ENCODE measurements at regions not wholly inside any gene's neighbourhood (a gene's known extent, or its start where the extent isn't known, plus 50 kb on each side); places are given as distances from the start of the nearest gene placed in this dataset.

GRCh38 chr10:76644476-76644875 lies 993.1 kb downstream of the KCNMA1 start:
- POLR2A ChIA-PET, result no interaction called here
- H3K36me3 Mint-ChIP-seq, result no peaks in the 10 kb centered on the region

GRCh38 chr10:76643511-76643911 lies 994.1 kb downstream of the KCNMA1 start:
- Mint-ChIP-seq H3K9me3 (no peaks in the 10 kb centered on the region), H3K4me3 (no peak overlapping the region), H3K27me3 (no peaks in the 10 kb centered on the region), H3K36me3 (no peaks in the 10 kb centered on the region), H3K4me1 (ENCODE audit: low read depth) (no peaks in the 10 kb centered on the region), H3K27ac (no peak overlapping the region)
- intact Hi-C loops (cut with micrococcal nuclease), result no loop called here
- POLR2A ChIA-PET, result no interaction called here
- CTCF ChIA-PET, result no interaction called here
- DNase-seq, result no peak

More at GRCh38 chr10:76644476-76644875, 993.1 kb downstream of the KCNMA1 start:
- intact Hi-C loops (cut with micrococcal nuclease), result no loop called here
- H3K9me3 Mint-ChIP-seq, result no peaks in the 10 kb centered on the region
- H3K27ac Mint-ChIP-seq, result no peak overlapping the region
- H3K27me3 Mint-ChIP-seq, result no peaks in the 10 kb centered on the region
- CTCF ChIA-PET, result no interaction called here
- no peaks in the 10 kb centered on the region for H3K4me1 Mint-ChIP-seq (ENCODE audit: low read depth)
- DNase-seq, result no peak
- H3K4me3 Mint-ChIP-seq, result no peak overlapping the region

- CTCF ChIA-PET, result no interaction called here
- POLR2A ChIA-PET, result no interaction called here
- DNase-seq, result no peak
- Mint-ChIP-seq H3K27ac (no peak overlapping the region), H3K36me3 (no peaks in the 10 kb centered on the region), H3K4me3 (no peak overlapping the region), H3K4me1 (ENCODE audit: low read depth) (no peaks in the 10 kb centered on the region), H3K9me3 (no peaks in the 10 kb centered on the region), H3K27me3 (peaks cover 2% of the 10 kb centered on the region)
- intact Hi-C loops (cut with micrococcal nuclease), result no loop called here
Measured at GRCh38 chr10:76642358-76642757, 995.2 kb downstream of the KCNMA1 start.

GRCh38 chr10:76641215-76641614 lies 996.4 kb downstream of the KCNMA1 start:
- ChIA-PET CTCF (no interaction called here), POLR2A (no interaction called here)

GRCh38 chr10:76640806-76641205 lies 996.8 kb downstream of the KCNMA1 start:
- no peak overlapping the region for H3K4me3 Mint-ChIP-seq
- intact Hi-C loops (cut with micrococcal nuclease), result no loop called here
- no peak for DNase-seq
- H3K27me3 Mint-ChIP-seq, result peaks cover 2% of the 10 kb centered on the region
- H3K36me3 Mint-ChIP-seq, result no peaks in the 10 kb centered on the region
- CTCF ChIA-PET, result no interaction called here
- no peaks in the 10 kb centered on the region for H3K4me1 Mint-ChIP-seq (ENCODE audit: low read depth)
- POLR2A ChIA-PET, result no interaction called here
- H3K27ac Mint-ChIP-seq, result no peak overlapping the region
- H3K9me3 Mint-ChIP-seq, result no peaks in the 10 kb centered on the region

More at GRCh38 chr10:76641215-76641614, 996.4 kb downstream of the KCNMA1 start:
- Mint-ChIP-seq H3K4me3 (no peak overlapping the region), H3K9me3 (no peaks in the 10 kb centered on the region), H3K27ac (no peak overlapping the region), H3K36me3 (no peaks in the 10 kb centered on the region), H3K27me3 (peaks cover 2% of the 10 kb centered on the region), H3K4me1 (ENCODE audit: low read depth) (no peaks in the 10 kb centered on the region)
- intact Hi-C loops (cut with micrococcal nuclease), result no loop called here
- DNase-seq, result no peak

GRCh38 chr10:76632767-76633051 lies 1004.9 kb downstream of the KCNMA1 start:
- H3K4me1 Mint-ChIP-seq (ENCODE audit: low read depth), result no peaks in the 10 kb centered on the region
- CTCF ChIA-PET, result no interaction called here

GRCh38 chr10:76631884-76632766 lies 1005.5 kb downstream of the KCNMA1 start:
- Mint-ChIP-seq H3K36me3 (no peaks in the 10 kb centered on the region), H3K4me3 (no peak overlapping the region), H3K27ac (no peak overlapping the region), H3K4me1 (ENCODE audit: low read depth) (no peaks in the 10 kb centered on the region), H3K27me3 (no peaks in the 10 kb centered on the region), H3K9me3 (peaks cover 2% of the 10 kb centered on the region)
- DNase-seq, result no peak
- intact Hi-C loops (cut with micrococcal nuclease), result no loop called here
- POLR2A ChIA-PET, result no interaction called here
- CTCF ChIA-PET, result no interaction called here

More at GRCh38 chr10:76632767-76633051, 1004.9 kb downstream of the KCNMA1 start:
- Mint-ChIP-seq H3K9me3 (peaks cover 2% of the 10 kb centered on the region), H3K4me3 (no peak overlapping the region), H3K36me3 (no peaks in the 10 kb centered on the region), H3K27me3 (peaks cover 2% of the 10 kb centered on the region), H3K27ac (no peak overlapping the region)
- no peak for DNase-seq
- POLR2A ChIA-PET, result no interaction called here
- intact Hi-C loops (cut with micrococcal nuclease), result no loop called here

- no peak overlapping the region for H3K4me3 Mint-ChIP-seq
- POLR2A ChIA-PET, result no interaction called here
- no peak overlapping the region for H3K27ac Mint-ChIP-seq
- intact Hi-C loops (cut with micrococcal nuclease), result no loop called here
- H3K9me3 Mint-ChIP-seq, result peaks cover 2% of the 10 kb centered on the region
- H3K4me1 Mint-ChIP-seq (ENCODE audit: low read depth), result no peaks in the 10 kb centered on the region
- no peaks in the 10 kb centered on the region for H3K36me3 Mint-ChIP-seq
- no peak for DNase-seq
- H3K27me3 Mint-ChIP-seq, result no peaks in the 10 kb centered on the region
- CTCF ChIA-PET, result no interaction called here
Measured at GRCh38 chr10:76631036-76631670, 1006.5 kb downstream of the KCNMA1 start.

- intact Hi-C loops (cut with micrococcal nuclease), result no loop called here
- no peak for DNase-seq
- ChIA-PET CTCF (no interaction called here), POLR2A (no interaction called here)
- no peaks in the 10 kb centered on the region for H3K4me1 Mint-ChIP-seq (ENCODE audit: low read depth)
- H3K27me3 Mint-ChIP-seq, result no peaks in the 10 kb centered on the region
- no peaks in the 10 kb centered on the region for H3K36me3 Mint-ChIP-seq
- no peak overlapping the region for H3K4me3 Mint-ChIP-seq
- H3K9me3 Mint-ChIP-seq, result peaks cover 2% of the 10 kb centered on the region
- no peak overlapping the region for H3K27ac Mint-ChIP-seq
Measured at GRCh38 chr10:76628801-76629200, 1008.8 kb downstream of the KCNMA1 start.

GRCh38 chr10:76626386-76626785 lies 1011.2 kb downstream of the KCNMA1 start:
- CTCF ChIA-PET, result no interaction called here
- intact Hi-C loops (cut with micrococcal nuclease), result no loop called here
- DNase-seq, result no peak
- Mint-ChIP-seq H3K27ac (no peak overlapping the region), H3K27me3 (no peaks in the 10 kb centered on the region), H3K9me3 (peaks cover 6% of the 10 kb centered on the region), H3K36me3 (no peaks in the 10 kb centered on the region), H3K4me3 (no peak overlapping the region), H3K4me1 (ENCODE audit: low read depth) (no peaks in the 10 kb centered on the region)
- POLR2A ChIA-PET, result no interaction called here

GRCh38 chr10:76624470-76624869 lies 1013.1 kb downstream of the KCNMA1 start:
- H3K4me3 Mint-ChIP-seq, result no peak overlapping the region
- ChIA-PET POLR2A (no interaction called here), CTCF (interaction anchor here (1.5 kb wide), 1 partner anchor 19 kb away, joined by 3 read pairs; no protein-coding TSS in a partner anchor)
- H3K27me3 Mint-ChIP-seq, result no peaks in the 10 kb centered on the region
- H3K4me1 Mint-ChIP-seq (ENCODE audit: low read depth), result no peaks in the 10 kb centered on the region
- intact Hi-C loops (cut with micrococcal nuclease), result no loop called here
- peaks cover 14% of the 10 kb centered on the region for H3K9me3 Mint-ChIP-seq
- H3K36me3 Mint-ChIP-seq, result peaks cover 2% of the 10 kb centered on the region
- DNase-seq, result no peak
- H3K27ac Mint-ChIP-seq, result no peak overlapping the region

GRCh38 chr10:76621886-76622620 lies 1015.6 kb downstream of the KCNMA1 start:
- ChIA-PET CTCF (no interaction called here), POLR2A (no interaction called here)
- intact Hi-C loops (cut with micrococcal nuclease), result no loop called here
- H3K4me1 Mint-ChIP-seq (ENCODE audit: low read depth), result no peaks in the 10 kb centered on the region
- no peaks in the 10 kb centered on the region for H3K27me3 Mint-ChIP-seq
- no peak for DNase-seq
- peaks cover 2% of the 10 kb centered on the region for H3K36me3 Mint-ChIP-seq
- no peak overlapping the region for H3K4me3 Mint-ChIP-seq
- peaks cover 23% of the 10 kb centered on the region for H3K9me3 Mint-ChIP-seq
- no peak overlapping the region for H3K27ac Mint-ChIP-seq
